ENCODE measurements at regions not wholly inside any gene's neighbourhood (a gene's known extent, or its start where the extent isn't known, plus 50 kb on each side); places are given as distances from the start of the nearest gene placed in this dataset.

GRCh38 chr5:101866473-101866872, 429.6 kb downstream of the SLCO4C1 start:
- H3K9me3 ChIP-seq (ENCODE audit: control insufficient read depth, low read length) = no peaks in the 10 kb centered on the region
- H3K4me1 ChIP-seq = no peaks in the 10 kb centered on the region
- H2AFZ ChIP-seq = no peak overlapping the region
- H3K27me3 ChIP-seq (ENCODE audit: control insufficient read depth, insufficient read depth, low read length) = no peaks in the 10 kb centered on the region
- no peak overlapping the region for H3K4me2 ChIP-seq (ENCODE audit: low read length)
- no peak overlapping the region for H3K9ac ChIP-seq
- no peaks in the 10 kb centered on the region for H3K79me2 ChIP-seq
- no peak overlapping the region for H3K27ac ChIP-seq
- no peak for TF ChIP-seq CTCF (IDR thresholded peaks at IDR 0.05)
- no peak overlapping the region for H3K4me3 ChIP-seq (ENCODE audit: low read depth, low read length)
- H3K36me3 ChIP-seq (ENCODE audit: control insufficient read depth, insufficient read depth, low read length) = no peaks in the 10 kb centered on the region

- Histone ChIP-seq H3K4me3 (ENCODE audit: low read depth, low read length) (no peak overlapping the region), H2AFZ (no peak overlapping the region), H3K36me3 (ENCODE audit: control insufficient read depth, insufficient read depth, low read length) (no peaks in the 10 kb centered on the region), H3K9ac (no peak overlapping the region), H3K4me1 (no peaks in the 10 kb centered on the region), H3K9me3 (ENCODE audit: control insufficient read depth, low read length) (no peaks in the 10 kb centered on the region), H3K4me2 (ENCODE audit: low read length) (no peak overlapping the region), H3K27me3 (ENCODE audit: control insufficient read depth, insufficient read depth, low read length) (no peaks in the 10 kb centered on the region), H3K27ac (no peak overlapping the region), H3K79me2 (no peaks in the 10 kb centered on the region)
- no peak for TF ChIP-seq CTCF (IDR thresholded peaks at IDR 0.05)
These were observed 435.5 kb downstream of the SLCO4C1 start for GRCh38 chr5:101860563-101860962.

GRCh38 chr5:101860145-101860544, 435.9 kb downstream of the SLCO4C1 start:
- Histone ChIP-seq H3K9ac (no peak overlapping the region), H3K9me3 (ENCODE audit: control insufficient read depth, low read length) (no peaks in the 10 kb centered on the region), H3K79me2 (no peaks in the 10 kb centered on the region), H3K27me3 (ENCODE audit: control insufficient read depth, insufficient read depth, low read length) (no peaks in the 10 kb centered on the region), H3K4me1 (no peaks in the 10 kb centered on the region), H3K36me3 (ENCODE audit: control insufficient read depth, insufficient read depth, low read length) (no peaks in the 10 kb centered on the region), H2AFZ (no peak overlapping the region), H3K27ac (no peak overlapping the region), H3K4me2 (ENCODE audit: low read length) (no peak overlapping the region), H3K4me3 (ENCODE audit: low read depth, low read length) (no peak overlapping the region)
- no peak for TF ChIP-seq CTCF (IDR thresholded peaks at IDR 0.05)

GRCh38 chr5:101846496-101846895, 449.6 kb downstream of the SLCO4C1 start:
- no peaks in the 10 kb centered on the region for H3K9me3 ChIP-seq (ENCODE audit: control insufficient read depth, low read length)
- H3K27me3 ChIP-seq (ENCODE audit: control insufficient read depth, insufficient read depth, low read length) = no peaks in the 10 kb centered on the region
- H3K27ac ChIP-seq = no peak overlapping the region
- H3K4me2 ChIP-seq (ENCODE audit: low read length) = no peak overlapping the region
- no peak overlapping the region for H2AFZ ChIP-seq
- no peak overlapping the region for H3K9ac ChIP-seq
- H3K4me1 ChIP-seq = no peaks in the 10 kb centered on the region
- H3K79me2 ChIP-seq = no peaks in the 10 kb centered on the region
- no peaks in the 10 kb centered on the region for H3K36me3 ChIP-seq (ENCODE audit: control insufficient read depth, insufficient read depth, low read length)
- no peak for TF ChIP-seq CTCF (IDR thresholded peaks at IDR 0.05)
- H3K4me3 ChIP-seq (ENCODE audit: low read depth, low read length) = no peak overlapping the region

- Histone ChIP-seq H3K4me2 (ENCODE audit: low read length) (no peak overlapping the region), H3K36me3 (ENCODE audit: control insufficient read depth, insufficient read depth, low read length) (no peaks in the 10 kb centered on the region), H3K4me3 (ENCODE audit: low read depth, low read length) (no peak overlapping the region)
These were observed 453.0 kb downstream of the SLCO4C1 start for GRCh38 chr5:101843055-101843454.

More at GRCh38 chr5:101843055-101843454, 453.0 kb downstream of the SLCO4C1 start:
- no peaks in the 10 kb centered on the region for H3K79me2 ChIP-seq
- no peaks in the 10 kb centered on the region for H3K4me1 ChIP-seq
- H3K9ac ChIP-seq = no peak overlapping the region
- H3K9me3 ChIP-seq (ENCODE audit: control insufficient read depth, low read length) = no peaks in the 10 kb centered on the region
- TF ChIP-seq CTCF (IDR thresholded peaks at IDR 0.05) = no peak
- H3K27me3 ChIP-seq (ENCODE audit: control insufficient read depth, insufficient read depth, low read length) = no peaks in the 10 kb centered on the region
- no peak overlapping the region for H3K27ac ChIP-seq
- no peak overlapping the region for H2AFZ ChIP-seq
